ENCODE measurements at regions not wholly inside any gene's neighbourhood (a gene's known extent, or its start where the extent isn't known, plus 50 kb on each side); places are given as distances from the start of the nearest gene placed in this dataset.

DNA sequence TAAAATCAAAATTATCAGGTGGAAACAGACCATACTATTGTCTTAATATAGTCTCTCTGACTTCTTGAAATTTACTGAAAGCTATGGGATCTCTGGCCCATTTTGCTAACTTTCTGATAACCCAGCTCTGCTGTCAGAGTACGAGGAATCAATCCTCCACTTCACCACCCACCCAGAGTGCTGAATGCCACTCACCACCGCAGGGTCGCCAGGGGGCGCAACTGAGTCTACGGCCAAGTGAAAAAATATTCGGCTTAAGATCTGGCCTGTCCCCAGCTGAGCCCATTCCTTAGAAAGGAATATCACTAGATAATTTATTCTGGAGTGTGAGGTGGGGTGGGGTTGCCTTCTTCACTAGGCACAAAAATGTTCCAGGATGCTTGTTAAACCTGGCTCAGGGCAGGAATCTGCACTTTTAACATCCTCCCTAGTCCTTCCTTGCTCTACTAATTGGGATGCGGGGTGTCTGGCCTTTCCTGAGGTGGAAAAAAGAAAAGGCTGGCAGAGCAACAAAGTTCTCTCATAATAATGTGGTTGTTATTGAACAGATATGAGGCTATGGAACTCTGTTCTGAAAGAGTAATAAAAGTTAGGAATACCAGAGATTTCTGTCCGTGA, 520.6 kb downstream of the MFSD1 start:
- TF ChIP-seq CTCF (IDR thresholded peaks at IDR 0.05) (peak; percentile 10 to 52 (median 40)), POLR2A (IDR thresholded peaks at IDR 0.05) (no peak)
